BJ (cell line): ENCODE measurements at regions not wholly inside any gene's neighbourhood (a gene's known extent, or its start where the extent isn't known, plus 50 kb on each side); places are given as distances from the start of the nearest gene placed in this dataset.

Experiments used
- CTCF ChIA-PET: fragments of 350-600 bp; formaldehyde crosslinking; extraction: SDS; loops from one replicate; lab custom pipeline; 2021; ENCODE audit warnings: antibody characterized with exemption, inconsistent platforms; lab: Yijun Ruan, JAX
- POLR2A ChIA-PET: fragments of 300-600 bp; sonication (Branson Sonifier 250); formaldehyde crosslinking; extraction: SDS; loops from one replicate; lab custom pipeline; 2021; ENCODE audit warnings: antibody characterized with exemption; lab: Charles Lee
- DNase-seq: peaks from one replicate; pipeline ENCODE4 v3.0.0-alpha.2; 2011; ENCODE audit warnings: low read depth
- H3K27me3 ChIP-seq: 2 replicates; pipeline ENCODE4 v1.6.0; 2011; ENCODE audit warnings: low read length; ENCODE audit not compliant: control insufficient read depth, insufficient read depth
- H3K36me3 ChIP-seq: 2 replicates; pipeline ENCODE4 v1.5.1; 2011; ENCODE audit warnings: low read length; ENCODE audit not compliant: control insufficient read depth, insufficient read depth
- H3K4me3 ChIP-seq: 2 replicates; pipeline ENCODE4 v1.5.1; 2011; ENCODE audit warnings: low read depth, mild to moderate bottlenecking, control low read depth, low read length
- CTCF ChIP-seq: IDR thresholded peaks from 2 replicates; pipeline ENCODE4 v1.5.1; 2011; ENCODE audit warnings: low read depth, mild to moderate bottlenecking, control low read depth, inconsistent platforms, low read length, moderate library complexity; ENCODE audit not compliant: insufficient read depth

- Histone ChIP-seq H3K36me3 (no peaks in the 10 kb centered on the region), H3K4me3 (no peak overlapping the region), H3K27me3 (0 out of 2 replicates have a peak, but pooled peaks cover 2% of the 10 kb centered on the region)
- TF ChIP-seq CTCF: no peak
- CTCF ChIA-PET: interaction anchor here (1.0 kb wide), 1 partner anchor 37 kb away, joined by 3 read pairs; no protein-coding TSS in a partner anchor
- POLR2A ChIA-PET: no interaction called here
- no peak for DNase-seq
These were observed 177.5 kb downstream of the C5orf15 start for GRCh38 chr5:133790898-133791297.

GRCh38 chr5:133789428-133789827, 177.1 kb upstream of the FSTL4 start:
- POLR2A ChIA-PET: no interaction called here

GRCh38 chr5:133788121-133788520, 175.8 kb upstream of the FSTL4 start:
- H3K36me3 ChIP-seq: no peaks in the 10 kb centered on the region
- ChIA-PET POLR2A (no interaction called here), CTCF (no interaction called here)
- TF ChIP-seq CTCF: no peak
- H3K4me3 ChIP-seq: no peak overlapping the region
- 0 out of 2 replicates have a peak, but pooled peaks cover 2% of the 10 kb centered on the region for H3K27me3 ChIP-seq
- DNase-seq: no peak

More at GRCh38 chr5:133789428-133789827, 177.1 kb upstream of the FSTL4 start:
- DNase-seq: no peak
- TF ChIP-seq CTCF: no peak
- CTCF ChIA-PET: no interaction called here
- Histone ChIP-seq H3K27me3 (0 out of 2 replicates have a peak, but pooled peaks cover 2% of the 10 kb centered on the region), H3K4me3 (no peak overlapping the region), H3K36me3 (no peaks in the 10 kb centered on the region)

GRCh38 chr5:133786420-133786819, 174.1 kb upstream of the FSTL4 start:
- POLR2A ChIA-PET: no interaction called here
- TF ChIP-seq CTCF: no peak
- CTCF ChIA-PET: no interaction called here
- no peak for DNase-seq
- Histone ChIP-seq H3K4me3 (no peak overlapping the region), H3K27me3 (no peaks in the 10 kb centered on the region), H3K36me3 (no peaks in the 10 kb centered on the region)

- H3K27me3 ChIP-seq: no peaks in the 10 kb centered on the region
- DNase-seq: no peak
- no peaks in the 10 kb centered on the region for H3K36me3 ChIP-seq
- no peak overlapping the region for H3K4me3 ChIP-seq
- POLR2A ChIA-PET: no interaction called here
- CTCF ChIA-PET: no interaction called here
- TF ChIP-seq CTCF: no peak
These were observed 172.8 kb upstream of the FSTL4 start for GRCh38 chr5:133785182-133785581.
